SH-SY5Y (cell line): ENCODE measurements at regions not wholly inside any gene's neighbourhood (a gene's known extent, or its start where the extent isn't known, plus 50 kb on each side); places are given as distances from the start of the nearest gene placed in this dataset.

Source experiments
- GATA2 ChIP-seq: IDR thresholded peaks from 2 replicates; pipeline ENCODE4 v1.6.1; 2011; ENCODE audit warnings: mild to moderate bottlenecking, low read depth, low read length
- GATA3 ChIP-seq: IDR thresholded peaks from 2 replicates; pipeline ENCODE4 v1.6.1; 2011; ENCODE audit warnings: low read depth, mild to moderate bottlenecking, low read length, moderate library complexity

GRCh38 chr12:85423947-85424346 is 143.9 kb downstream of the ALX1 start:
- TF ChIP-seq GATA2 (no peak), GATA3 (no peak)
